HG03045 (cell line): ENCODE measurements at regions not wholly inside any gene's neighbourhood (a gene's known extent, or its start where the extent isn't known, plus 50 kb on each side); places are given as distances from the start of the nearest gene placed in this dataset.
A peak's percentile ranks its signal among the peaks of the same experiment; 100 is the strongest.

Source experiments
- ATAC-seq: cut with Tn5 transposase; IDR thresholded peaks from one replicate; pipeline ENCODE4 v1.9.1; 2021; ENCODE audit warnings: mild to moderate bottlenecking, moderate library complexity; ENCODE audit not compliant: unreplicated experiment

DNA sequence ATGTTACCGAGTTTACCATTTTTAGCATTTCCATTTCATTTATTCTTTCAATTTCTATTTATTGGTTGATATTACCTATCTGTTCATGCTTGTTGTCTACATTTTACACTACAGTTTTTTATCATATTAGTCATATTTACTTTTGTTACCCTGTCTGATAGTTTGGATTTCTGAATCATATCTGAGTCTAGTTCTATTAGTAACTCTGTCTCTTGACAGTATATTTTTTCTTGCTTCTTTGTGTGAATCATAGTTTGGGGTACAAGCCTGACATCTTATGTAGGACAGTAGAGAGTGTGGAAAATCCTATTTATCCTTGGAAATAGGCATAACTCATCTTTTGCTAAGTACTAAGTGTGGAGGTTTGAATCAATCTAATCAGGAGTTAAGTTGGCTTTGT is 263.9 kb upstream of the SESN3 start:
- ATAC-seq = no peak

DNA sequence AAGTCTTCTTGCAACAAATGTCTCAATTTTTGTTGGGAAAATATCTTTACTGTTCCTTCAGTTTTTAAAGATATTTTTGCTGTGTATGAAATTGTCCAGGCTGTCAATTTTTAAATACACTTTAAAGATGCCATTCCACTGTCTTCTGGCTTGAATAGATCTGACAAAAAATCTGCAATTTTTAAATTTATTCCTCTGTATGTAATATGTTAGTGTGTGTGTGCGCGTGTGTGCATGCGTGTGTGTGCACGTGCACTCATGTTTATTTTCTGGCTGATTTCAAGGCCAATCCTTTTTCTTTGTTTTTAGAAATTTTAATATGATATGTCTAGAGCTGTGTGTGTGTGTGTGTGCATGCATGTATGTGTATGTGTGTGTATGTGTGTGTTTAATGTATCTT is 263.2 kb upstream of the SESN3 start:
- no peak for ATAC-seq

DNA sequence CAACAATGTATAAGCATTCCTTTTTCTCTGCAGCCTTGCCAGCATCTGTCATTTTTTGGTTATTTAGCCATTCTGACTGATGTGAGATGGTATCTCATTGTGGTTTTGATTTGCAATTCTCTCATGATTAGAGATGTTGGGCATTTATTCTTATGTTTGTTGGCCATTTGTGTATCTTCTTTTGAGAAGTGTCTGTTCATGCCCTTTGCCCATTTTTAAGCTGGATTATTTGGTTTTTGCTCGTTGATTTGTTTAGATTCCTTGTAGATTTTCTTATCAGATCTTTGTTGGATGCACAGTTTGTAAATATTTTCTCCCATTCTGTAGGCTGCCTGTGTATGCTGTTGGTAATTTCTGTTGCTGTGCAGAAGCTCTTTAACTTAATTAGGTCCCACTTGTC is 259.6 kb upstream of the SESN3 start:
- ATAC-seq = no peak

DNA sequence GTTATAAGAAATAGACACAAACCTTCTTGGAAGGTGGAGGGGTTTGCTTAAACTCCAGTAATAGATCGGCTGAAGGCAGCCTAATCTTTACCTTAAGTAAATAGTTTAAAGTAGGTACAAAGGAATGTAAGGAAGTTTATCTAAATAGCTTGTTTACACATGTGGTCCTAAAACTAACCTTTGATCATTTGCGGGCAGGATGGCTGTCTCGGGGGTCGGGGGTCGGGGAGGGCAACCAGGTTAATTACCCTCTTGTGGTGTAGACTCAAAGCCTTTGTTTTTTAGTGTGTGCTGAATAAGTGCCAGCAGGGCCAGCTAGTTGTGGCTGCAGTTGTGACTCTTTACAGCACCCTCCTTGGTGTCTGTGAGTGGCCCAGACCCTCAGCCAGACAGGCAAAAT is 256.9 kb upstream of the SESN3 start:
- no peak for ATAC-seq

DNA sequence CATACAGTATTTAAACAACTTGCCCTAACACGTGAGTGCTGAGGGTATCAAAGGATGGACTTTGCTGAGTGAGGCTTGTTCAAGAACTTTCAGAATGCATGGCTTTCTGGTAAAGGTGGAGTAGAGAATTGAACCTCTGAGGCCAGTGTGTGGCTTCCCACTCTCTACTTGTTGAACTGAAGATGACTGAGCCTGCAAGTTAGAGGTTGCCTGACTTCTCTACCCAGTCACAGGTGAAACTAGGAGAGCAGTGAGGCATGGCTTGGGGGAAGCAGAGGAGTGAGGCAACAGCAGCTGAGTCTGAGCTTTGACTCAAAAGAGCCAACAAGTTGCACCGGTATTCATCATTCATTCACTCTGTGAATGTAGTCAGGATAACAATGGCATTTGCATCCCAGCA is 256.4 kb upstream of the SESN3 start:
- ATAC-seq = peak; percentile 100

DNA sequence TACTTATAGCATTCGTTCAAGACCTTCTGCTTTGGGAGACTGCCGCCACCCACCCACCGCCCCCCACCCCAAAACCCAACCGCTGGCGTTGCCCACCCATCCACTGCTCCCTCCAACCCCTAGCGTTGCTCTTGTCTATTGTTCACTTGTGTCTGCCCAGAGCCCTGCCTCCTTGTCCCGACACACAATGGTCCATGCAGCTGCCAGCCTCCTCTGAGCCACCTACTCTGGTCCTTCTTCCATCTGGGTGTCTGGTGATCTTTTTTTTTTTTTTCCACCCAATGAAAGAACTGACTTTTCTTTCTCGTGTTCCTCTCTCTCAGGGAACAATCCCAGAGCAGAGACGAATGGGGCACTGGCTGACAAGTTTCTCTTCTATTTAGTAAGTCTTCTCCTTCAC is 256.0 kb upstream of the SESN3 start:
- ATAC-seq = no peak

DNA sequence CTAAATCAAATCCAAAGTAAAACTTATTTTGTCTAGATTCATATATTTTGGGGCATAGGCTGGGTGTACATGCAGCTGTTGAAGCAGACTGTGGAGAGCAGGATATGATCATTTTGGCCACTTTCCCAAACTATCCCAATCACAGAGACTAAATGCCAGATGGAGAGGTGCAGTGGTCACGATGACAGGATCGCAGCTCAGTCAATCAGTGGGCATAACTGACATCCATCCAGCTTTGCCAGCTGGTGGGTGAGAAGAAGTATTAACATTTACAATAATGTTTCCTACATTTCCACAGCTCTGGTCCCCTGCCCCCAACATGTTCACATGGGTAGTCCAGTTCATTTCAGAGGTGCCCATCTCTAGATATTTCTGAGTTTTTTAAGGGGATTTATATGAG is 255.5 kb upstream of the SESN3 start:
- ATAC-seq = no peak

DNA sequence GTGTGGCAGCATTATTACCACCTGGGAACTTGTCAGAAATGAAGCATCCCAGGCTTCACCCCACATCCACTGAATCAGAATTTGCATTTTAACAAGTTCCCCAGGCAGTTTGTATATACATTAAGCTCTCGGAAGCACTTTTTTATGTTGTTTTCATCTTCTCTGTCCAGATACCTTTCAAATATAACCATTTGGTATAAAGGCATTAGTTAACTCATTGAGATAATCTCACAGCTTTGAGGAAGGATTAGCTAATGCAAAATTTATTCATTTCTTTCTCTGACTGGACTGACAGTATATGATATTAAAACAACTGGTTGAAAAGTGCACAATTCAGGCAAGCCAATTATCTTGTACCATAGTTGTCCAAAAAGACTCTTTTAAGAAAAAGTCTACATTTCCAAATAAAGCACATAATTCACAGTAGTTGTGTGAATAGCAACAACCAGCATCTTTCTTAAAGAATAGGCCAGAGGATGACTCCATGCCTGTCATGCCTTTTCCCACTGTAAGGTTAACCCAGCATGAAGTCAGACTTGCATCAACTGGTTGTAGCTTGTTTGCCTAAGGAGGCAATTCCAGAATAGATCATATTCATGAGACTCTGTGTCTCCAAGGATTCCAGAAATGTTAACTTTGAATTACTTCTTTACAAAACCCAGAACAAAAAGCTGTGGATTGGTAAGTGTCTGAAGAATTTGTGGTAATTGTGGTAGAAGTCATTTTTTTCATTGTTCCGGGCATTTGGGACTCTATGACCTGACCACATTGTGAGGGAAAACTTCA is 254.3 kb upstream of the SESN3 start:
- ATAC-seq = no peak

DNA sequence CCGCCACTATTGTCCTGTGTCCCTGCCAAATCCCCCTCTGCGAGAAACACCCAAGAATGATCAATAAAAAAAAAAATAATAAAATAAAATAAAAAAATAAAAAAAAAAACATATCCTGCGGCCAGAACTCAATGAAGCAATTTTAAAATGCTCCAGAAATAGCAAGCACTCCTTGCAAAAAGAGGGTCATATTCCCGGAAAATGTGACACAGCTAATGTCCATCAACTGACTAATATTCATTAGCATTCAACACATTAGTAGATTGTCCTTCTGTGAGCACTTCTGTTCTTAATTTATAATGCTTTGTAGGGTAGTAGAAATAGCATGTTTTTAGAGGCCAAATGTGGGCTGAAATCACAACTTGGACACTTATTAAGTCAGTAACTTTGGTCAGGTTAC is 252.3 kb upstream of the SESN3 start:
- no peak for ATAC-seq

DNA sequence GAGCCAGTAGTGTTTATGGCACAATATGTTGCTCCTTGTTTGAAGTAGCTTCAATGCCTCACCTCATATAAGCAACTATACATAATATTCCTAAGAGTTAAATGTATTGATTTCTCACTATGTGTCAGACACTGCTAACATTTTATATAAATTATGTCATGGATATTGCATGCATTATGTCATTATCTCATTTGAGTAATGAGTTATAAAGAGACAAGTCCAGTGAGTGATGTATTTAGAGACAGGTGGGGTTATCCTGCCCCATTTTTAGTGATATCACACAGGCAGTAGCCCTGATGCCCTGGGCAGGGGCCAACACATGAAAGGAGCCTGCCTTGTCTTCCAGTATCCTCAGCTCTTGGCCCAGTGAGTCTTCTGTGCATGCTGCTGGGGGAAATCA is 247.0 kb upstream of the SESN3 start:
- no peak for ATAC-seq

DNA sequence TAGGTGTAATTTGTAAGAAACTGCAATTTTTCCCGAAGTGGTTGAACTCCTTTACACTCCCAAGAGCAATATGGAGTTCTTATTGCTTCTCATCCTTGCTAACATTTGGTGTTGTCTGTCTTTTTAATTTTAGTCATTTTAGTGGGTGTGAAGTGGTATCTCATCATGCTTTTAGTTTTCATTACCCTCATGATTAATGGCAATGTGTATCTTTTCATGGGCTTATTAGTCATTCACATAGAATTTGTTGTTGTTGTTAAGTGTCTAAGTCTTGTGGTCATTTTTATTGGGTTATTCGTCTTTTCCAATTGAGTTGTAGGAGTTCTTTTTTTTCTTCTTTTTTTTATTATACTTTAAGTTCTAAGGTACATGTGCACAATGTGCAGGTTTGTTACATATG is 238.3 kb upstream of the SESN3 start:
- ATAC-seq = no peak

DNA sequence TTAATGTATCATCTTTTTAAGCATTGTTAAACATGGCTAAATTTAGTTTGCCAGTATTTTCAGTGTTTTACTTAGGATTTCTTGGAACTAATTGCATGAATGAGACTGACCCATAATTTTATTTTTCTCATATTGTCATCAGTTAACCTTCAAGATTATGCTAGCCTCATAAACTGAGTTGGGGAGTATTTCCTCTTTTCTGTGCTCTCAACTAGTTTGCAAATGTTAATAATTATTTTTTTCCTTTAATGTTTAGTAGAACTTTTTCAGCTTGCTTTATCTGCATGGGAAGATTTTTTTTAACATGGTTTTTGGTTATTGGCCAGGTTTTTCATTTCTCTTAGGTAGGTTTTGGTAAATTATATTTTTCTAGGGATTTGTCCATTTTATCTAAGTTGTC is 235.4 kb upstream of the SESN3 start:
- no peak for ATAC-seq

DNA sequence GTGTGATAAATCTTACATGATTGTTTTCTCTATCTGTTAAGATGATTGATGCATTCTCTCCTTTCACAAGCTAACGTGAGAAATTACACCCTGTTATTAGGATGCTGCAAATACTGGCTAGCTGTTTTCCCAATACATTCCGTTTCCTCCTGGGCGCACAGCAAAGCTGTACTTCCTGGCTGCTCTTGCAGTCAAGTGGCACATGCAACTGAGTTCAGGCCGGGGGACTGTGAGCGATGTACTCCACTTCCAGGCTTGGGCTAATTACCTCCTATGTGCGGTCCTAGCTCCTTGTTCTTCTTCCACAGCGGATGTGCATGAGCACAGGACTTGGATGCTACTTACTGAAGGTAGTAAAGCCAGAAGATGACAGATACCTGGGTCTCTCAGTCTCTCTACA is 234.9 kb upstream of the SESN3 start:
- ATAC-seq = no peak

DNA sequence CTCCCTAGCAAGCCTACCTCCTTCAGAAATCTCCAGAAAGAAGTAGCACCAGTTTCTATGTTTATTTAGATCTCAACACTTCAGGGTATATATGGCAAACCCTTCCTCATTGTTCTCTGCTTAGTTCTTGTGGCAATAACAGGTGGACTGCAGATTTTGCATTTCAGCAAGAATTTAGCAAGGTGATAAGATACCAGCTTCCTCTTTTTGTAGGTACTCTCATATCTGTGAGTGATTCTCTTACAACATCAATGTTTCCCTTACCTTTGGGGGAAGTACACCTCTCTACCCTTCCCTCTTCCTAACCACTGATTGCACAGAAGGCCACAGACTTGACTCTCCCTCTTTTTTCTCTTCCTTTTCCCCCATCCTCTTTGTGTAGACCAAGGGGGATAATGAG is 230.9 kb upstream of the SESN3 start:
- ATAC-seq = no peak

DNA sequence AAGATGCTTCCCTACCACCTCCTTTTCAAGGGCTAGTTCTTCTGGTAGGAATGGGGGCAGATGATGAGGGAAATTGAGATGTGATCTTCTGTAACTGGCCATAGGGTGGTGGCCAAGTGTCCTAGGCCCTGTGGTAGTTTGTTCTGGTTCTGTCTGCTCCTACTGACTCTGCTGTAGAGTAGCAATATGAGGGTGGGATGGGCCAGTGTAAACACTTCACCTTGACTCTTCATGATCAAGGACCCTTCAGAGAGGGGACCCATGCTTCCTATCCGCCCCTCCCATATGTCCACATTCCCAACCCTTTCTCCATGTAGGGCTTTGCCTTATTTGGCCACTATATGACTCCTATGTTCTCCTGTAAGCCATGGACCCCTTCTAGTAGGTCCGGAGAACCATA is 230.3 kb upstream of the SESN3 start:
- ATAC-seq = no peak

DNA sequence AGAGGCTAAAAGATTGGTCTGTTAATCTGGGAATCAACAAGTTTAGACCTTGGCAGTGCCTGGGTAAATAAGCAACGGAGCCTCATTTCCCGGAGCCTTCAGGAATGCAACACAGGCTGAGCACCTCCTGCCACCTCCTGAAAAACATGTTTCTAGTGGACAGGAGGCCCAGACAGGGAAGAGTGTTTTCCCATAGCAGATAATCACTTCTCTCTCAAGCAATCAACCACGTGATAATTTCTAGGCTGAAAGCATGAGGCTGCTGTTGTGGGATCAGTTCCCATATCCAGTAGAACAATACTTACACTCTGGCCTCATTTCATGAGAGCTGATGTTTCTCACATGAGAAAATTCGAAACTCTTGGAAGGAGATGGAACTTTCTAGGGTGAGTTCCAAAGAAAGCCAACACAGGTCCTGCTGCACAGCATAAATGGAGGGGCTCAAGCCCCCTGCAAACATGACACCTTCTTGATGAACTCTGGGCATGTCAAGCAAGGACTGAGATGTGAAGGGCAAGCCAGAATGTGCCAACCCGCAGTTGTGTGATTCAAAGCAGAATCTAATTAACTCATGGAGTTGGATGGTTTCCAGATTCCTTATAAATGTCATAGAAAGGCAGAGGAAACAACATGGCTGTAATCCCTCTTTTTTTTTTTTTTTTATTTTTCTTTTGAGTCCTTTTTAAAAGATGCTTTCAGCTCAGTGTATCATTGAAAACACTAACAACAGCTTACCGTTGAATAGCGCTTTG is 228.5 kb upstream of the SESN3 start:
- no peak for ATAC-seq

DNA sequence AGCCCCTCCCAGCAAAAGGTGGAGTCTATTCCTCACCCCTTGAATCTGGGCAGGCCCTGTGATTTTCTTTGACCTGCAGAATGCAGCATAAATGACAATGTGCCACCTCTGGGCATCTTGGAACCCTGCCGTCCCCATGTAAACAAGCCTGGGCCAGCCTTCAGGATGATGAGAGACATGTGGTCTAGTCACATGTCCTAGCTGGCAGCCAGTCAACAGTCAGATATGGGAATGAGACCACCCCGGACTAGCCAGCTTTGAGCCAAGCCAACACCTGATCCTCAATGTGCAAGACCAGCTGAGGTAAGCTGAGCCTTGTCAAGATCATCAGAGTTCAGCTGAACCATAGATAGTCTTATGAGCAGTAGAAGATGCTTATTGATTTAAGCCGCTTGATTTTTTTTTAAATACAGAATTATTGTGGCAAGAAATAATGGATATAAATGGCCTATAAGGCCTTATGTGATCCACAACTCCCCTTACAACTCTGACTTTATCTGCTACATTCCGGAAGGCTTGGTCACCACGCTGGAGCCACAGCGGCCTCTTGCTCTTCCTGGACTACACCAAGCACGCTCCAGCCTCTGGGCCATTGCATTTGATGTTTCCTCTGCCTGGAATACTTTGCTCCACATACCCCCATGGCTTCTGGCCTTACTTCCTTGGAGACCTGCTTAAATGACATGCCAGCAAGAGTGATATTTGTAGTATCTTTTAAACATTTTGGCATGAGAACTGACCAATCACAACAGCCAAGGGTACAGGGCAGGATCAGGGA is 225.9 kb upstream of the SESN3 start:
- no peak for ATAC-seq

DNA sequence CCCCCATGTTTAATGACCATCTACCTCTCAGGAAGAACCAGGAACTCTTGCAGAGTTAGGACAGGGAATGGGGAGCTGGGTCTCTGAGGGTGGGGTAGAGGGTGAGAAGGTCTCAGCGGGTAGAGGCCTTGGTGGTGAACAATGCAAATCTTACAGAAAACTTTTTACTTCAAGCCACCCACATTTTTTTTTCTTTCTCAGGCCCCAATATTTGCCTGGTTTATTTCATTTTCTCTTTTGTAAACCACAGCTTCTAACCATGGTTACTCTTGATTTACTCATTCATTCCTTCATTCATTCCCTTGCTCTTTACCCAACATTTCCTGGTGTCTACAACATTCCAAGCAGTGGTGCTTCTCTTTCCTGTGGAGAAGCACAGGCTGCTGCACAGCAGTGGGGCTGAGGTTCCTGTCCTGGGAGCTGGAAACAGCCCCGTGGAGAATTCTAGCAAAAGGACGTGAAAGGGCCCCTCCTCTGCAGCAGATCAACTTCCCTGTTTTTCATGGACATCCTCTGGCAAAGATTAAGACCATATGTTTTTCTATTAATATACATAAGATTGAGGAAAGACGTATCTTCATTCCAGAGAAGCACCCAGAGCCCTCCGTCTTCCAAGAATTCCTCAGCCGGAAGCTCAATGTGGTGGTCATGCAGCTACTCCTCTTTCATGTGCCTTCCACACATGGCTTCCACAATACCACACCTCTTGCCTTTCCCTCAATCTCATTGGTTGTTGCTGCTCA is 224.4 kb upstream of the SESN3 start:
- peak; percentile 69 for ATAC-seq

DNA sequence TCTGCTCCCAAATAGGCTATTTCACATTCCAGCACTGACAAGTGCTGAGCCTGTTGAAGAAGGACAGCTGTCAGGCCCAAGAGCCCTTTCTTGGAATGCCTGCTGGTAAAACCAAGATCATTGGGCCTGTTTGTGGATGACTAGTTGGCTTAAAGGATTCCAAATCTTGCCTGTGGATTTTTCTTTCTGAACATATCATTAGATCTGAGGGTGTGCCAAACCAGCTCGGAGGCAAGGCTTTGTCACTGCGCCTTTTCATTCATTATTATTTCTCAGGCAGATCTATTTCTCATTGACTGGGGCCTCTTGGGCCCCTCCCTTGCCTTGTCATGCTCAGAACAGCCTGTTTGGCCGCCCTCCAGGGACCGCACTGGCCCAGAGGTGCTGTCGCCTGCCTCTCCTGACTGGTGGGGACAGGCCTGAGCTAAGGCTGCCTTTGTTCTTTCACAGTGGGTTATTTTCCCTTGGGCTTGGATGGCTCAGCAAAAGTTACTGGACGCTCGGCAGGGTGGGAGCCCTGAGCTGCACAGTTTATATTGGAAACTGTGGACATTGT is 222.7 kb upstream of the SESN3 start:
- ATAC-seq = no peak

DNA sequence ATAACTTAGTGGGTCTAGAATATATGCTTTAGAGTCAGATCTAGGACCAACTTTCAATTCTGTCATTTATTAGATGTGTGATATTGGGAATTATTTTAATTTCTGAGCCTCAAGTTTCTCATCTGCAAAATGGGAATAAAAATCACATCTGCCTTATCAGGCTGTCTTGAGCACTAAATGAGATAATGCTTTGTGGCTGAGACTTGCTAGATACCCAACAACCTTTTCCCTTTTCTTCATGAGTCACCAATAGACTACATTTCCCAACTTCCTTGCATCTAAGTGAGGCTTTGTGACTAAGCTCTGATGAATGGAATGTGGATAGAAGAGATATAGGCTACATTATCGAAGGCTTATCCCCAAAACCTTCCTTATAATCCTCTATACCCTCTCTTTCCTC is 220.7 kb upstream of the SESN3 start:
- ATAC-seq = no peak

DNA sequence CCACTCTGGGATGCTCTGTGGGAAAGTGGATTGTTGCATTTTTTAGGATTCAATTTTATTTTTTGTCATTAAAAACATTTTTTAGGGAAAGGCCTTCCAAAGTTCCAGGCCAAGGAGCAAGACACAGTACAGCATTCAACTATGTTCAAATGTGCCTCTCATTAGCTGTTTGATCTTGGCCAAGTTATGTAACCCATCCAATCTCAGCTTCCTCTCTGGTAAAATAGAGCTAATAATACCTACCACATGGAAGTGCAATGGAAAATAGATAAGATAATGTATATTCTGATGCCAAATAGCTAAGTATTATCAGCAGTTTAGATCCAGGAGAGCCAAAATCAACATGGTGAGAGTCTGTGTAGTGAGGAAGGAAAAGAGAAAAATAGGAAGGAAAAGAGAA is 220.3 kb upstream of the SESN3 start:
- ATAC-seq = no peak
